ENCODE measurements at regions not wholly inside any gene's neighbourhood (a gene's known extent, or its start where the extent isn't known, plus 50 kb on each side); places are given as distances from the start of the nearest gene placed in this dataset.
"Not testable (repeated sequence)": the region's sequence is repeated elsewhere in the genome, so short reads cannot be mapped to it uniquely, and the experiment has no call there.

DNA sequence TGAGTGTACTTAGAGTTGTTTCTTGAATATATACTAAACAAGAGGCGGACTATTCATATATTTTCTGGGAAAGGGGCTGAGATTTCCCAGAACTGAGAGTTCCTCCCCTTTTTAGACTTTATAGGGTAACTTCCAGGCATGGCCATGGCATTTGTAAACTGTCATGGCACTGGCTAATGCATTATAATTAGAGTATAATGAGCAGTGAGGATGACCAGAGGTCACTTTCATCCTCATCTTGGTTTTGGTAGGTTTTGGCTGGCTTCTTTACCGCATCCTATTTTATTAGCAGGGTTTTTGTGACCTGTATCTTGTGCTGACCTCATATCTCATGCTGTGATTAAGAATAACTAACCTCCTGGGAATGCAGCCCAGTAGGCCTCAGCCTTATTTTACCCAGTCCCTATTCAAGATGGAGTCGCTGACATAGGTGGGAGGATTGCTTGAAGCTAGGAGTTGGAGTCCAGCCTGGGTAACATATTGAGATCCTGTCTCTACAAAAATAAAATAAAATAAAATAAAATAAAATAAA lies 91.4 kb downstream of the MOBP start:
- DNase-seq, result no peak

DNA sequence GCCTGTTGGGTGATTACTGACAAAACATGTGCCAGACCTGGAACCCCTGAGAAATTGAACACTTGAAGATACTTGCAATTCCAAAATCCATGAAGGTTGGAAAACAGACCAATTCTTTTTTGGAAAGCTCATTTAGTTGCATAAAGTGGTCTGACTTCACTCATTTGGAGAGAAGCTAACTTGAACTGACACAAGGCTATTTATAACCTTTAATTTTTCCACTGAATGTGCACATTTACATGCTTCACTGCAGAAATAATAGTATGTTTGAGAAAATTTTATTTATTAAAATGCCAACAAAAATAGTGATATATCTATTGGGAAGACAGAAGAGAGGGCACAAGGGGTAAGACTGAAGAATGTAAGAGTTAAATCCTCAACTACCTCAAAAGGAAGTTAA lies 92.1 kb downstream of the MOBP start:
- DNase-seq, result no peak

DNA sequence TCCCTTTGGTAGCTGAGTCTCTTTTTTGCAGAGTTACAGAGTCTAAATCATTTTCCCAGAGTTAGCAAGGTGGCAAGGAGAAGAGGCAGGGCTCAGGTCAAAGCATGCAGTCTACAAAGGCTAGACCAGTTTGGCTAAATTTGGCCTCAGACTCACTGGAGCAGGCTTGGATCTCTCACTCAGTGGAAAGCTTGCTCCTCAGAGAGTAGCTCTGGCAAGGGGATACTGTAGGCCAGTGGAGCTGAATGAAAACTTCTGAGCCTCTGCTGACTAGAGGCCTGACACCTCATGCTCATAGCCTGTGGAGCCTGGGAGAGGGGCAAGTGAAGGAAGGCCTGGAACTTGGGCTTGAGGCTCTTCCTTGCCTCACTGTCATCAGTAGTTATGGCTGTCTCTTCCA lies 101.0 kb downstream of the MOBP start:
- no peak for DNase-seq

DNA sequence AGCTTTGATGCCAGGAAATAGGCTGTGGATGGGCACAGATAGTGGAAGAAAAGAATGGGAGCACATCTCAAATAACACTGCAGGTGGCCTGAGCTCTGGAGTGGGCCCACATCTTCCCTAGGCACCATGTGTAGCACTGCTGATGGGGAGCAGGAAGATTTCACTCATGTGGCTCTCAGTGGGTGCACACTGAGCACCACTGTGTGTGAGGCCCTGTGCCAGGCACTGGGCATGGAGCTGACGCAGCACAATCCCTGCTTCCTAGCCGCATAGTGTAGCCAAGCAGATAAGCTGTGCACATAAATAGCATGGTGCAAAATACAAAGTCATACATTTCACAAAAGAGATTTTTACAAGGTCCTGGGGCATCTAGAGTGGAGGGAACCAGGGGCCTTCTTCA lies 101.6 kb downstream of the MOBP start:
- no peak for DNase-seq

DNA sequence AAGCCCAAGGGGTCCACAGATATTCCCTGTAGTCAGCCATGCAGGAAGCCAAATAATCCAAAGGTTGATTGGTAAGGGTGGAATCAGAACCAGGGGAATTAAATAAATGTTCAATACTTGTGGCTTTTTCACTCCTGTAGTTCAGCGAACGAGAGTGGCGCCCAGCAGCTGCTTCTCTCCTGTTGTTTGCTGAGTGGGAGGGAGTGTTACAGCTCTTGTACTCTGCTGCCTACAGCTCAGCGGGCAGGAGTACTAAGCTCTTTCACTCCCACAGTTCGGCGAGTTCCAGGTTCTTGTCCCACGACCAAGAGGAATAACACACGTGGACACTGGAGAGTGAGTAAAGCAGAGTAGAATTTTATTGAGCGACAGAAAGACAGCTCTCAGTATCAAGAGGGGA lies 105.9 kb downstream of the MOBP start:
- DNase-seq, result no peak

DNA sequence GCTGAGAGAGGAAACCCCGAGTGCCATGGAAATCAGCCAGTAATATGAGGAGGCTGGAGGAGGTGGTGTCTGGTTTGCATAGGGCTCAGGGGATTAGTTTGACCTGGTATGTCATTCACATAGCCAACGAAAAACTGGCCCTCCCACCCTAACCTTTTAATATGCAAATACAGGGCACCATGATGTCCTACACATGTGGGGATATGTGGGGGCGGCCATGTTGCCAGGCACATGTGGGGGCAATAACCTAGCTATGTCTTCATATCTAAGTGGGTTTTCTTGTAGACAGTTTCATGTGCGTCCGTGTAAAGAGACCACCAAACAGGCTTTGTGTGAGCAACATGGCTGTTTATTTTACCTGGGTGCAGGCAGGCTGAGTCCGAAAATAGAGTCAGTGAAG lies 110.1 kb downstream of the MOBP start:
- DNase-seq, result no peak

DNA sequence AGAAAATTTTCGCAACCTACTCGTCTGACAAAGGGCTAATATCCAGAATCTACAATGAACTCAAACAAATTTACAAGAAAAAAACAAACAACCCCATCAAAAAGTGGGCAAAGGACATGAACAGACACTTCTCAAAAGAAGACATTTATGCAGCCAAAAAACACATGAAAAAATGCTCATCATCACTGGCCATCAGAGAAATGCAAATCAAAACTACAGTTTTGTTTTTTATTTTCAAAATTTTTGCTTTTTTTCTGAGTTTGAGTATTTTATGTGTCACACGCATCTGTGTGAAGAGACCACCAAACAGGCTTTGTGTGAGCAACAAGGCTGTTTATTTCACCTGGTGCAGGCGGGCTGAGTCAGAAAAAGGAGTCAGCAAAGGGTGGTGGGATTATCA lies 118.7 kb downstream of the MOBP start:
- not testable (repeated sequence) for DNase-seq

DNA sequence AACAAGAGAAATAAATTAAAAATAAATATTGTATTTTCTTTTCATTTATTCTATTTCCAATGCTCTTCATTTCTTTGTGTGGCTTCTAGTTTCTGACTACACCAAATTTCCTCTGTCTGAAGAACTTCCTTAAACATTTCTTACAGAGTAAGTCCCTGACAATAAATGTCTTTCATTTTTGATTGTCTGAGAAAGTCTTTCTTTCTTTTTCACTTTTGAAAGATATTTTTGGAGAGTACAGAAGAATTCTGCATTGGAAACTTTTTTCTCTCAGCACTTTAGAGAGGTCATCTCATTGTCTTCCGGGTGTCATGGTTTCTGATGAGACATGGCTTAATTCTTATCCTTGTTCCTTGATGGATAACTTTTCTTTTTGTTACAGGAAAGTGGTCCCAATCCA lies 119.6 kb downstream of the MOBP start:
- DNase-seq, result no peak

DNA sequence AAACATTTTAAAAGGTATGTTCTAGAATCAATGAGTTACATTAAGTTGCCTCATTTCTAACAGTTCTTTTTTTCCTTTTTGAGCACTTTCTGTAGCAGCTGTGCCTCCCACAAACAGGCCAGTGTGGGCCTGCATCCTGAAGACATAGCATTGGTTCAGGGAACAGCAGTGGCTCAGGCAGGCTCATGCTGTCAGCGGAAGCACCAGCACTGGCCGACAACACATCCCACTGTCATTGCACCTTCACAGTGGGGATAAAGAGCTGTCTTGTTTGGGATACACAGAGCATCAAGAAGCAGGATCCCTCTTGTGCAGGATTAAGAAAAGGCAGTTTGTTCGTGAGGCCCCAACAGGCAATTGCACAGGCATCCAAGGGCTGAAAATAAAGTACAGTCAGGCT lies 123.3 kb downstream of the MOBP start:
- no peak for DNase-seq

DNA sequence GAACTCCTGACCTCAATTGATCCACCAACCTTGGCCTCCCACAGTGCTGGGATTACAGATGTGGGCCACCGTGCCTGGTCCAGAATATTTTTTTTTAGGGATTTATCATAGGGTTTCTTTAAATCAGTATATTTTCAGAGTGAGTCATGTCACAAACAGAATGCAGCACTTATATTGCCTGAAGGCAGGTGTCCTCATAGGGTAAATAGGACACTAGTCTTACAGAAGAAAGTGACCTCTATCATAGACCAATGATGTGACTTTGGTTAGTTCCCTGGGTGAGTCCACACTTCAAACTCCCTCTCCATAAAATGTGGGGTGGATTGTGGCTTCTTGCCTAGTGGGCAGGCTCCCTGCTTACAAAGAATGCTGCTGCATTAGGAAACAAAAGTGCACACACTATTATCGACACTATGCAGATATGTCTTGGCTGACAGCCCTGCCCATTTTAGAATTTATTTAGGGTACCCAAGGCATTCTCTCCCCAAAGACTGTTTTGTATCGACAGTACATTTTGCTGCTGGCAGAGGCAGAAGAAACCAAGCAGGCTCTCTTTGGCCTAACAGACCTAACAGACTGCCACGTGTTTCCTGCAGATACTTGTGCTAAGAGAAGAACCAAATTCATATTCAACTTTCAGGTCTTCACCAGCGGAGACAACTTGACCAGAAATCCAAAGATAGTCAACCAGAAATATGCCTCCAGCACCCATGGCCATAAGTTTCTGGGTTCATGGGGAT lies 125.0 kb downstream of the MOBP start:
- DNase-seq, result no peak

DNA sequence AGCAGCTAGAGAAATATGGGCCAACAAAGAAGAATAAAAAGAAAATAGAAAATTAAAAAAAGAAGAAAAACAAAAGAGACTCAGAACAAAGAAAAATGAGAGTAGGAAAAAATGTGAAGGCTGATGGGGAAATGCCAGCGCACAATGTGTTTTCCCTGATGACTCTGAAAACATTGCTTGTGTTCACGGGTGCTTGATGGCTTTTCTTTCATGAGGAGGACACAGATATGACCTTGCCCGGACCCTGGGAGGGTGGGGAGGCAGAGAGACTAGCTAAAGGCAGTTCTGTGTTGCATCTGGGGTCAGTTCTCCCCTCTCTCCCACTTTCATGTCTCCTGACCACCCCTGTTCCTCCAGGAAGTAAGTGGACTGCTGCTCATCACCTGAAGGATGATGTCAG lies 125.9 kb downstream of the MOBP start:
- no peak for DNase-seq

DNA sequence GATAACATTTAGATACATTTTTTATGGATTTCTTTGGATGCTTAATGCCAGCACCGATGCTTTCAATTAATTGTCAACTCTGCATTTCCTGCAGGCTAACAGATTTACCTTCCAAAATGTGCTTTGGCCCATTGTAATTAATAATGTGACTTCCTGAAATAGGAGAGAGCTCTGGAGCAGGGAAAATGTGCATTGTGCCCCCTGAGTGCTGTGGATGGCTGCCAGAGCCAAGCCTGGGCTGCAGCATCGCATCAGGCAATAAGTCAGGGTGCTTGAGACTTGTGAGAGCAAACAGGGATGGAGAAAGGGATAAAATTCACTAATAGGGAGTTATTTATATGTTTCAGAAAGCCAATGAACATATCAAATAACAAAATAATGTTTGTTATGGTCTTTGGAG lies 133.8 kb downstream of the MOBP start:
- no peak for DNase-seq

DNA sequence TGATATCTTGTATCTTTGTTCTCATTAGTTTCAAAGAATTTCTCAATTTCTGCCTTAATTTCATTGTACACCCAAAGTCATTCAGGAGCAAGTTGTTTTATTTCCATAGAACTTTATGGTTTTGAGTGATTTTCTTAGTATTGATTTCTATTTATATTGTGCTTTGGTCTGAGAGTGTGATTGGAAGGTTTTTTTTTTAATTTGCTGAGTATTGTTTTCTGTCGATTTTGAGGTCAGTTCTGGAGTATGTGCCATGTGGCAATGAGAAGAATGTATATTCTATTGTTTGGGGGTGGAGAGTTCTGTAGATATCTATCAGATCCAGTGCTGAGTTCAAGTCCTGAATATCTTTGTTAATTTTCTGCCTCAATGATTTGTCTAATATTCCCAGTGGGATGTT lies 138.4 kb downstream of the MOBP start:
- no peak for DNase-seq

DNA sequence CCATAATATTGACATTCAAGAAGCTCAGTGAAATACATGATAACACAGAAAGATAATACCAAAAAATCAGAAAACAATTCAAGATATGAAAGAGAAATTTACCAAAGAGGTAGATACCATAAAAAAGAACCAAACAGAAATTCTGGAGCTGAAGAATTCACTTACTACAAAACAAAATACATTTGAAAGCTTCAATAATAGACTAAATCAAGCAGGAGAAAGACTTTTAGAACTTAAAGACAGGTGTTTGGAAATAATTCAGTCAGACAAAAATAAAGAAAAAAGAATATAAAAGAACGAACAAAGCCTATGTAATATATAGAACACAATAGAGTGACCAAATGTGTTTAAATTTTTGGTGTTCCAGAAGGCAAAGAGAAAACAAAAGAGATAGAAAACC lies 158.7 kb downstream of the MOBP start:
- no peak for DNase-seq

DNA sequence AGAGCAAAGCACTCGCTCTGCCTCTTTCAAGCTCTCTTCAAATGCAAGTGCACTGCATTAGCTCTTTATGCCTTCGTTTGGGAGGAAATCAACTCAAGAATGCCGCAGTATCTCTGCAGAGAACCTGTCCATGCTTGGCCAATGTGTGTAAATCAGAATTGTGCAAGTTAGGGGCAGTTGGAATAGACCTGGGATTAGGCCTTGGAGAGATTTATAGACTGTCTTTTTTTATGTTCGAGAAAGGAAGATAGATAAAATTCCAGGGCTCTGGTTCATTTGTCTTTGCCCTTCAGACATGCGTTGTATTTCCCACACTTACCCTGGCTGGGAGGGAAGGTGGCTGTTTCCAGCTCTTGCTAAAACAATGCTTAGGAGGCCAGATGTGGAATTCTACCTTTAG lies 163.7 kb downstream of the MOBP start:
- no peak for DNase-seq

DNA sequence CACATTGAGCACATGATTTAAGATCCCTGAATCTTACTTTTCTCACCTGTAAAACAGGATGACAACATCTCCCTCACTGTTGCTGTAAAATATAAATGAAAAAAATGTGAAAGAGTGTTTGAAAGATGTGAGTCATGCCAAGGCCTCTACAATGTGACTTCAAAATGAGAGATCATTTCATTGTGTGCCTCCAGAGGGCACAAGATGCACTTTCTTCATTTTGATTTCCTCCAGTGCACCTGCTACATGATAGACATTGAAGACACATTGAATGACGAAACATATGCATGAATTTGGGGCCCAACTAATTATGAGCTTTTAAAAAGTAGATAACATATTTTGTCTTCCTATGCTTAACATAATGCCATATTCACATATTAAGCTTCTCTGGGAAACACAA lies 170.3 kb downstream of the MOBP start:
- no peak for DNase-seq

DNA sequence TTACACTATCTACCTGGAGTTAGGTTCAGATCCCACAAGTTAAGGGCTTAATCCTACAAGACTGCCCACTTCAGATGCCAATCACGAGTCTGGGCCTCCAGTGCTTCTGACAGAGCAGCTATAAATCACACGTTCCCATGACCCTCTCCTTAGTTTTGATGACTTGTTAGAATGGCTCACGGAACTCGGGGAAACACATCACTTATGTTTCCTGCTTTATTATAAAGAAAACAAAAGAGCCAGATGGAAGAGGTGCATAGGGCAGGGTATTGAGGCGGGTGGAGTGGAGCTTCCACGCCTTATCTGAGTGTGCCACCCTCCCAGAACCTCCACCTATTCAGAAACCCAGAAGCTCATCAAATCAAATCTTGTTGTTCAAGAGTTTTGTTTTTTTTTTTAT lies 170.8 kb downstream of the MOBP start:
- DNase-seq, result no peak

DNA sequence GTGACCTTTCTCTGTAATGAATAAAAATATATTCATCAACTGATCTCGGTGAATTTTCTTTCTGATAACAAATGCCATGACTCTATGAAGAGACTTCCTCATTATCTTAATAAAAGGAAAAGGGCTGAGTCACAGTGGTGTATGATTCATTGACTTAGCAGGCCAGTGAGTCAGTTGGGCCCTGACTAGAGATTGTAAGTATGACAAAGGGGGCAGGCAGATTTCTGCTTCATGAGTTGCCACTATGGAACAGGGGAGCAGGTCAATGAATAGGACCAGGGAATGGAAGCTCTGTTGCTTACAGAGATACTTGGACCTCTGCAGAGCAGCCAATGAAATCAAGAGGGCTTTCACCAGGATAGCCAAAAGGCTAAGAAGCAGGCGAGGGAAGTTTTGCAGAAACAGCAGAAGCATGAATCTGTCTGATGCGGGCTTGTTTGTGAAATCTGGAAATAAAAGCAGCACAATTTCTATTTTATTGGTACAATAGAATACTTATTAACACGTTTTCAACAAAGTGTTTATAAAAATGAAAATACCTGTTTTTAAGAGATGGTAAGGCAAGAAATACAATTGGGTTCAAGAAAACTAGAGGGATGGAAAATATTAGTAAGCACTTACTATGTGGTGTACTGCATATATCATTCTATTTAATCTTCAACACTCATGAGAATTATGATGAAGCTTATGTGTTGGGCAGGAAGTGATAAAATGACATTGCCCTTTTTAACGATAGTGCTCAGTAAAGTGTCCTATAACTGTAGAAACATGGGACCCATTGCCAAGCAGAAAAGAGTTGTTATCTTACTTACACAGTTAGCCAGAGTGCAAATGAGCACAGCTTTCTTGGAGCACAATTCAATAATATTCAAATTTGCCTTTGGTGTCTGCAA lies 169.8 kb upstream of the MYRIP start:
- peak; percentile 10 for DNase-seq

DNA sequence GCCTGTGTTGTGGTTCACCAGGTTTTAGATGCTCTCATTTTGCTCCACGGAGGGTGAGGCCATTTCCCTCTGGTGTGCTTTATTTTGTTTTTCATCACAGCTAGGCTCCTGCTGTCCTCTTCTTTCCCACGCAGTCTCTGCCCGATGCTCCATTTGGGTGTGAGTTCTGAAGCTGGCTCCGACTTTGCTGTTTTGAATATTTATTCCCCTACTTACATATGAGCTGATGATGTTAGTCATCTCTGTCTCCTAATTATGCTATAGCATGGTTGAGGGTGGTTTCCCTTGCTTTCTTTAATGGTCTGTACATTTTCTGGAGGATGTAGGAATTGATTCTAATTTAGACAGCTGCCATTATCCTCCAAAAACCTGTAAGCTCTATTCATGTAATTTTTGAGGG lies 168.1 kb upstream of the MYRIP start:
- no peak for DNase-seq

DNA sequence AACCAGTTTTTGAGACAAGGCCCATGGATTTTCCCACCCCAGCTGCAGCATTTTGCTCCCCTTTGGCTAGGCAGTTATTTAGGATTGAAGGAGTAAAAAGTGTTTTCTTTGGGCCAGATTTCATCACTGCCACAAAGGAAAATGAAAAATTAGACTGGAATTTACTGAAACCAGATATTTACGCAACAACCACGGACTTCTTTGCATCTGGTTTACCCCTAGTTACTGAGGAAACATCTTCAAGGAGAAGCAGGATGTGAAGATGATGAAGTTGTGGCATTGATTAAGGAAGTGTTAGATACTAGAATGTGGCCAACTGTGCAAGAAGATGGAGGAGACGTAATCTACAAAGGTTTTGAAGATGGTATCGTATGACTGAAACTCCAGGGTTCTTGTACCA lies 165.2 kb upstream of the MYRIP start:
- no peak for DNase-seq

DNA sequence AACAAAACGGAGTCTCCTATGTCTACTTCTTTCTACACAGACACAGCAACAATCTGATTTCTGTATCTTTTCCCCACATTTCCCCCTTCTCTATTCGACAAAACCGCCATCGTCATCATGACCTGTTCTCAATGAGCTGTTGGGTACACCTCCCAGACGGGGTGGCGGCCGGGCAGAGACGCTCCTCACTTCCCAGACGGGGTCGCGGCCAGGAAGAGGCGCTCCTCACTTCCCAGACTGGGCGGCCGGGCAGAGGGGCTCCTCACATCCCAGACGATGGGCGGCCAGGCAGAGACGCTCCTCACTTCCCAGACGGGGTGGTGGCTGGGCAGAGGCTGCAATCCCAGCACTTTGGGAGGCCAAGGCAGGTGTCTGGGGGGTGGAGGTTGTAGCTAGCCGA lies 158.2 kb upstream of the MYRIP start:
- not testable (repeated sequence) for DNase-seq

DNA sequence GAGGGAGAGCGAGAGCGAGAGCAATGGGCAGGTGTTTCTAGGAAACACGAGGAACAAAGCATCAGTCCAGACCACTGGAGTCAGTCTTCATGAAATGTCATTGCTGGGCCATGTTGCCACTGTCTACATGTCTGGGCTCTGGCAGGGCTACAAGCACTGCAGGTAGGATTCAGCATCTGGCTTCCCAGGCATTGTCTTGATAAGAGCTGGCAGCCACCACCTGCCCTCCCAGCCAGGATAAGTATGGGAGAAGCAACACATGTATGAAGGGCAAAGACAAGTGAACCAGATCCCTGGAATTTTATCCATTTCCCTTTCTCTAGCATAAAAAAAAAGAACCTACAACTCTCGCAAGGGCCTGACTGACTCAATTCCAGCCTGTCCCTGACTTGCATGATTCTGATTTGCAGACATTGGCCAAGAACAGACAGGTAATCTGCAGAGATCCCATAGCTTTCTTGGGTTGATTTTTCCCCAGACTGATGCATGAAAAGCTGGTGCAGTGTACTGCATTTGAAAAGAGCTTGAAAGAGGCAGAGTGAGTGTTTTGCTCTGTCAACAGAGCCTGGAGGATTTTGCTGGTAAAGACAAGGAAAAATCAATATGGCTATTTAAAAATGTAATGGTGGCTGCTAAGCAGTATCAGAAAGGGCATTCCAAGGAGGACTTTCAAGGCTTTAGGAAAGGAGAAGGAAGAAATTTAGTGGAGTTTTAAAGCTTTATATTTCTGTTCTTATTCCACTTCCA lies 157.2 kb upstream of the MYRIP start:
- no peak for DNase-seq

DNA sequence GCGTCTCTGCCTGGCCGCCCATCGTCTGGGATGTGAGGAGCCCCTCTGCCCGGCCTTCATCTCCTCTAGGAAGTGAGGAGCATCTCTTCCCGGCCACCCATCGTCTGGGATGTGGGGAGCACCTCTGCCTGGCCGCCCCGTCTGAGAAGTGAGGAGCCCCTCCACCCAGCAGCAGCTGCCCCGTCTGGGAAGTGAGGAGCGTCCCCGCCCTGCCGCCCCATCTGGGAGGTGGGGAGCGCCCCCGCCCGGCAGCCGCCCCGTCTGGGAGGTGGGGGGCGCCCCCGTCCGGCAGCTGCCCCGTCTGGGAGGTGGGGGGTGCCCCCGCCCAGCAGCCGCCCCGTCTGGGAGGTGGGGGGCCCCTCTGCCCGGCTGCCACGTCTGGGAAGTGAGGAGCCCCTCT lies 153.7 kb upstream of the MYRIP start:
- not testable (repeated sequence) for DNase-seq

DNA sequence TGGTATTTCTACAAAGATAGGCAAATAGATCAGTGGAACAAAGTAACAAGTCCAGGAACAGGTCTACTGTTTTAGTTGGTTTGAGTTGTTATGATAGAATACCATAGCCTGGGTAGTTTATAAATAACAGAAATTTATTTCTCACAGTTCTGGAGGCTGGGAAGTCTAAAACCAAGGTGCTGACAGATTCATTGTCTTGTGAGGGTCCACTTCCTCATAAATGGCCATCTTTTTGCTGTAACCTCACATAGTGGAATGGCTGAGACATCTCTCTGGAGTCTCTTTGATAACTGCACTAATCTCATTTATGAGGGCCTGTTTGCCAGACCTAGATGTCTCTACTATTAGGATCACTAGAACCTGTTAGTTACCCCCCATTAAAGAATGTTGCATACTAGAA lies 152.3 kb upstream of the MYRIP start:
- no peak for DNase-seq

Measured in CD4-positive, alpha-beta T cell treated with Interleukin-4 for 4 hours (primary cell).